GM19238 (cell line): ENCODE measurements at regions not wholly inside any gene's neighbourhood (a gene's known extent, or its start where the extent isn't known, plus 50 kb on each side); places are given as distances from the start of the nearest gene placed in this dataset.
A peak's percentile ranks its signal among the peaks of the same experiment; 100 is the strongest.
"Not testable (repeated sequence)": the region's sequence is repeated elsewhere in the genome, so short reads cannot be mapped to it uniquely, and the experiment has no call there.

Experiments
- DNase-seq: peaks from one replicate; pipeline ENCODE4 v3.0.0; 2011; ENCODE audit warnings: low spot score; ENCODE audit not compliant: insufficient read length

DNA sequence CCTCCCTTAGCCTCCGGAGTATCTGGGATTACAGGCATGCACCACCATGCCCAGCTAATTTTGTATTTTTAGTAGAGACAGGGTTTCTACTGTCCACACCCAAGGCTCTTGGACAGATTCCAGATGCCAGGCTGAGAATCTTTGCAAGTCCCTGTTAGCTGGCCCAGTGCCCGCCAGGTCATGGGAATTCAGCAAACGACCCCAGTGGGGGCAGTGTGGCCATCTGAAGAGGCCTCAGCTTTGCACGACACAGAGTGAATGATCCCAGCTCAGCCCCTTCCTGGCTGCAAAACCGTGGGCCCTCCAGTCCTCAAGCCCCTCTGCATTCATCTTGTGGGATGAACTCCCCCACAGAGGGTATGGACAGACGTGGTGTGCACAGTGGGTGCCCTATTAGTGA is 179.5 kb upstream of the ID2 start:
- DNase-seq, result no peak

DNA sequence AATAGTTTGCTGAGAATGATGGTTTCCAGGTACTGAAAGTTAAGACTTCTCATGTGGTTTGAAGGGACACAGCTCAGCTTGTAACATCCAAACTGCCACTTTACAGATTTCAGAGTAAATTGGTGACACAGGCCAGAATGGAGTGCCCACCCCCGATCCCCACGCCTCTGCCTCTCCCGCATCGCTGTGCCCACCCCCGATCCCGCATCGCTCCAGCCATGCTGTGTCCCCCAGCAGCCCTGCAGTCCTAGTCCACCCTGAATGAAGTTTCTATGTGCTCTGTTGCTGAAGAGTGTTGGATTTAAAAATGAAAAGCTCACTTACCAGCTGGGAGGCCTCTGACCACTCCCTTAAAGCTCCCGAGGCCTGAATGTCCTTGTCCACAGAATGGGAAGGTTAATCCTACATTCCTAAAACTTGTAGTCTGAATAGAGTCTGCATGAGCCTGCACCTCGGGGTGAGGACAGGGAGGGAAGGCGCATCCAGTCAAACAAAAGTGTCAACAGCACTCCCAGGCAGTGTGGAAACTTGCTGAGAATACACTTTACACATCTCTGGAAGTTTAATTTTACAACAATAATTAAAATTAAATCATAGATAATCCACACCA is 176.4 kb upstream of the ID2 start:
- DNase-seq, result no peak

DNA sequence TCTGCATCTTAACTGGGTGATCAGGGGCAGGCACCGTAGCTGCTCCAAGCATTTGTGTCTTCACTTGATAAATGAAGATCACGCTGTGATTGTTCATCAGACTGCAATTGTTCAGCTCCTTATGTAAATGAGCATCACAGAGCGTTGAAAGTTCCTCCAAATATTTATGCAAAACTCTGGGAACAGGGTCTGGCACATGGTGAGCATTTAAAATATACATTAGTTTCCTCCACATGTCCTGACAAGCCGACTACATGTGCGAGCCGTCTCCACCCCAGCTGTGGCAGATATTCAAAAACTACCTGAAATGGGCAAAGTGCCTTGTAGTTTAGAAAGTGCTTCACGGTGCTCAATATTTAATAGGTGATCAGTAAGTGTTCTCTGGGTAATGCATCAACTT is 175.1 kb upstream of the ID2 start:
- no peak for DNase-seq

DNA sequence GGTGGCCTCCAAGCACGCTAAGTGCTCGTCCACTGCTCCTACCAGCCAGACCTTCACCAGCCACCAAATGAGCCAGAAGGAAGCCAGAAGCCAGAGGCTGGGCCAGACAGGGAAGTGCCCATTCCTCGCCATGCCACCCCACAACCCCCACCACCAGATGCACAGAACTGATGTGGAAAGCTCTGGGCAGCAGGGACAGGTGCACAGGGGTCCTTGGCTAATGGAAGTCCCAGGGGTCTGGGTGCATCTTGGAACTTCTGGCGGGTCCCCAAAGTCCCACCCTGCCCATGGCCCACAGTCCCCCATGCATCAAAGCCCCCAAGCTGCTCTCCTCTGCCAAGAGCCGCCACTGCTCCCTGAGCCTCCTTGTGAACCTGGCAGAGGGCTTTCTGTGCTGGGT is 173.1 kb upstream of the ID2 start:
- DNase-seq, result no peak

DNA sequence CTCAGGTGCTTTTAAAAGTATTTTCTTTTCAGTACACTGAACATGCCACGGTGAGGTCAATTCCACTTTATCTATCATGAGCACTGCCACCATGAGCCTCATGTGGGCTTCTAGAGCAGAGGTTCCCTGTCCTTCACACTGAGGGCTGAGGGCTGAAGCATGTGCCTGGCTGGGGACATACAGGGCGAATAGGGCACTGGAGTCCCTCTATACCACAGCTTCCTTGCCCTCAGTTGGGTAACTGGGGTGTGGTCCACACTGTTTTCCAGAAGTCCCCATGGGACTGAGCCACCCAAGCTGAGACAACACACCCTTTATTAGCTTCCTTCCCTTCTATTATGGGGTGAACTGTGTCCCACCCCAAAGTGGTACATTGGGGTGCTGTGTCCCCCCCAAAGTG is 172.2 kb upstream of the ID2 start:
- no peak for DNase-seq

DNA sequence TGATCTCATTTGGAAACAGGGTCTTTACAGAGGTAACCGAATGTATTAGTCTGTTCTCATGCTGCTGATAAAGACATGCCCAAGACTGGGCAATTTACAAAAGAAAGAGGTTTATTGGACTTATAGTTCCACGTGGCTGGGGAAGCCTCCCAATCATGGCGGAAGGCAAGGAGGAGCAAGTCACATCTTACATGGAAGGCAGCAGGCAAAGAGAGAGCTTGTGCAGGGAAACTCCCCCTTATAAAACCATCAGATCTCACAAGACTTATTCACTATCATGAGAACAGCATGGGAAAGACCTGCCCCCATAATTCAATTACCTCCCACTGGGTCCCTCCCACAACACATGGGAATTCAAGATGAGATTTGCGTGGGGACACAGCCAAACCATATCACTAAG is 171.8 kb upstream of the ID2 start:
- DNase-seq, result not testable (repeated sequence)

DNA sequence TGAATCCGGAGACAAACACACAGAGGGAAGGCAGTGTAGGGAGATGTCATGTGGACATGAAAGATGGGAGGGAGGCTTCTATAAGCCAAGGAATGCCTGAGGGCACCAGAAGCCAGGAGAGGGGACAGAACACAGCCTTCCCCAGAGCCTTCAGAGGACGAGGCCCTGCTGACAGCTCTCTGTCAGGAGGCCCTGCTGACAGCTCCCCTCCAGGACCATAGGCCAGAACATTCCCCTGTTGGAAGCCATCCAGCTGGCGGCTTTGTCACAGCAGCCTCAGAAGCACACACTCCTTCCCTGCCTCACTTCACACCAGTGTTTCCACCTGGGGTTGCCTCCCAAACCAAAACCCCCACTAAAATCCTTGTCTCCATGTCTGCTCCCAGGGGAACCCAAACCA is 171.3 kb upstream of the ID2 start:
- no peak for DNase-seq

DNA sequence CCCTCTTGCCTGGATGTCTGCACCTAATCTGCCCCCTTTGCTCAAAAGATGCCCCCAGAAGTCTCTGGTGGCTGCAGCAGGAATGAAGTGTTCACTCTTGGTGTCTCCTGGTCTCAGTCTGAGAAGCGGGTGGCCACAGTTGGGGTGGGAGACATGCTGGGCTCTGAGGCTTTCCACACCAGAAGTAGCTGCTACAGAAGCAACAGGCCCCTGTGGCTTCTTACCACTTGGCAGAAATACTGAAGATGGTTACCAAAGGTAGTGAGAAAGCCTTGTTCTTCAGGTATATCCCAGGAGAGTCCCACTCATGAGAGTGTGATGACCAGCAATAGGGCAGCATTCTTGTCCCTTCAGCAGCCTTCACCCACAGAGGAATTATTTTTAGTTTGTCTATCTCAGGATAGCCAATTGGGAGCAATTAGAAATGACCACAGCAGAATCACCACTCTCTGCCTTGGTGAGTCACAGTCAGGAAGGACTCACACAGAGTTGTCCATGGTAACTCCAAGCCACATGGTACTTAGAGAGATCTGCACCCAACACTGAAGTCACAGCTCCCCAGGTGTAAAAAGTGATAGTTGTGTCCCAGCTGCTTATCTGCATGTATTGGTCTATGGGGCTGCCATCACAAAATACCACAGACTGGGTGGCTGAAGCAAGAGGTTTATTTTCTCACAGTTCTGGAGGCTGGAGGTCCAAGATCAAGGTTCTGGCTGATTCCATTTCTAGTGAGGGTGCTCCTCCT is 169.8 kb upstream of the ID2 start:
- no peak for DNase-seq

DNA sequence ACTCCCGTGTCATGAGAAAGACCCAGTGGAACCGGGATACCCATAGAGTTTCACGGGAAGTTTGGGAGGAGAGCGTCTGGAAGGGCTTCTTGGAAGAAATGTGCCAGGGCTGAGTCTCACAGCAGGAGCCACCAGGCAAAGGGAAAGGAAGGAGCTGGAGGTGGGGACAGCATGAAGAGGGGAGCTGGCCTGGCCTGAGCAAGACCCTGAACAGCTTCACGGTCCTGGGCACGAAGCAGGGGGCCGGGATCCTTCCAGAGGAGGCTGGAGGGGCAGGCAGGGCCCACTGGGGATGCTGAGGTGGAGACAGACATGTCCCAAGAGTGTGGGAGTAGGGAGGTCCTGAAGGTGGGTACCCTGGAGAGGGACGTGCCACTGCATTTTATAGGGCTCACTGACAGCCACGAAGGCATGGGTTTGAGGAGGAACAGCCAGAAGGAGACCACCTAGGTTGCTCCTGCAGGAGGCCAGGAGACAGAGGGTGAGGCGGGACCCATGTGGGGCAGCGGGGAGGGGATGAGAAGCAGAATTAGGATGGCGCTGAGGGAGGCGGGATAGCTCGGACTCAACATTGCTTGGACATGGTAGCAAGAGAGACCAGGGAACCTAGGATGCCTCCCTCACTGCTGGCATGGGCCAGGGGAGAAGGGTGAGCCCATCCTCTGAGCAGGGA is 168.1 kb upstream of the ID2 start:
- DNase-seq, result no peak

DNA sequence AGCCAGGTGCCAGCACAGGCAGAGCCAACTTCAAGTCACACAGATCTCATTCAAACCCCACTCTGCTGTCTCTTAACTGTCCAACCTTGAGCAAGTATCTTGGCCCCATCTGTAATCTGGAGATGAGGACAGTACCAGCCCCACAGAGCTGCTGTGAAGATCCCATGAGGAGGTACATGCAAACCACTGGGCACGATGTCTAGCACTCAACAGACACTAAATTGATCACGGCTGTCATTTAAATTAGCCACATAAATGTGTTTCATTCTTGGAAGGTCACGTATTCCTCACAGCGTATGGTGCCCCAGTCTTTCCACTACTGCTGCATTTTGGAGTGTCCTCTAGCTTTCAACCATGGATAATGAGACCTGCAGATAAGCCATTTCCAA is 167.6 kb upstream of the ID2 start:
- DNase-seq, result no peak

DNA sequence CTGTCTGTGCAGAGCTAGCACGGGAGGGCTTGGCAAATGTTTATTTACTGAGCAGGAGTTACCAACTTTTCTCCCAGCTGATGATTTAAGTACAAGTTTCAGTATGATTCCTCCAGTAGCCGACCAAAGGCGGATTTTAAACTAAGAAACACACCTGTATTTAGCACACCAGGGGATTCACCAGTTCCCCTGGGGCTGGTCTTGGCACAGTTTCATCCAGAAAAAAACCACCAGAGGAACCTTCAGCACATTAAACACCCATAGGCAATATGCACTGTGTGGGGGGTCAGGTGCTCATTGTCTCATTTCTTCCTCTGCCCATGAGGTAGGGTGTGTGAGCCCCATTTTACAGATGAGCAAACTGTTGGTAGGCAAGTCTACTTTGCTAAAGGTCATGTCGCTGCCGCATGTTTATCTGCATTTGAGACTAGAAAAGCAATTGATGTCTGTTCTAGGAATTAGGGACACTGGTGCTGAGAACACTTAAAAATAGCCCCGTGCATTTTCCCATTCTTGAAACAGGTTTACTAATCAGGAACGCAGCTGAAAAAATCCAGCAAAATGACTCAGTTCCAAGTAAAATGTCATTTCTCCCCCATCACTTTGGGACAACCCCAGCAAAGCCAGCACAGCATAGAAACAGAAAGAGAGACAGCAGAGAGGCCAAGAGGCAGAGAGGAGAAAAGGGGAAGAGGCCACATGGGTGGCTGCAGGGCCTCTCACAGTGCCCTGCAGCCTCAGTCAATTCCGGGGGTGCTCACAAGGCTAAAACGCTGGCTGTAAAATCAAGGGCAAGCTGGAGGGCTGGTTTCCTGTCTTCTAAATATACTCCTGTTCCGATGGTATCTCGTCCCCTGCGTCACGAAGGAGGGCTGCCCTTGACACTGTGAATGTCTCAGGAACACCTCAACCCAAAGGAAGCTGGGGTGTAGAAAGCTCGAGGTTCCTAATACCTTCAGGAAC is 166.8 kb upstream of the ID2 start:
- DNase-seq, result peak; percentile 71

DNA sequence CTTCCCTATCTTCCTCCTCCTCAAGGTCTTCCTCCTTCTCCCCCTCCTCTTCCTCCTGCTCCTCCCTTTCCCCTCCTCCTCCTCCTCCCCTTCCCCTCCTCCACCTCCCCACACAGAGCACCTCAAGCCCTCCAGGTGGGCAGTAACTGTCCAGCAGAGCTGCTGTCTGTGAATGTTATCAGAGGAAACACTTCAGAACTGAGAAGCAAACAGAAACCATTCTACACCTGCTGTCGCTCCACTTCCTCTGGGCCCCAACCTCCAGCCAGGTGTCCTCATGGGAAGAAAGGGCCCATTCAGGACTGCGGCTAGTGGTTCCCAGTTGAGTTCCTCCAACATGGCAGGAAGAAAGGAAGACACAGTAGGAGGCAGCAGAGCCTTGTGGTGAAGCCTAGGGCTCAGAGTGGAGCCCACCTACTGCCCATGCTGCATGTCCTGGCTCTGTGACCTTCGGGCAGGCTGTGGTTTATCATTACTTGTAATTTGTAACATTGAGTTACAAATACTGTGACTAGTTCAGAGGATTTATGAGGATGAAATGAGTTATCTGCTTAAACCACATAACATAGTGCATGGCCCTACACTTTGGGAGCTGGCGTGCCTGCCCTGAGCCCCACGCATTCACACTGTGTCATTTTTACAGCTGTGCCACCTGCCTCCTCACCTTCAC is 165.9 kb upstream of the ID2 start:
- DNase-seq, result peak; percentile 45

DNA sequence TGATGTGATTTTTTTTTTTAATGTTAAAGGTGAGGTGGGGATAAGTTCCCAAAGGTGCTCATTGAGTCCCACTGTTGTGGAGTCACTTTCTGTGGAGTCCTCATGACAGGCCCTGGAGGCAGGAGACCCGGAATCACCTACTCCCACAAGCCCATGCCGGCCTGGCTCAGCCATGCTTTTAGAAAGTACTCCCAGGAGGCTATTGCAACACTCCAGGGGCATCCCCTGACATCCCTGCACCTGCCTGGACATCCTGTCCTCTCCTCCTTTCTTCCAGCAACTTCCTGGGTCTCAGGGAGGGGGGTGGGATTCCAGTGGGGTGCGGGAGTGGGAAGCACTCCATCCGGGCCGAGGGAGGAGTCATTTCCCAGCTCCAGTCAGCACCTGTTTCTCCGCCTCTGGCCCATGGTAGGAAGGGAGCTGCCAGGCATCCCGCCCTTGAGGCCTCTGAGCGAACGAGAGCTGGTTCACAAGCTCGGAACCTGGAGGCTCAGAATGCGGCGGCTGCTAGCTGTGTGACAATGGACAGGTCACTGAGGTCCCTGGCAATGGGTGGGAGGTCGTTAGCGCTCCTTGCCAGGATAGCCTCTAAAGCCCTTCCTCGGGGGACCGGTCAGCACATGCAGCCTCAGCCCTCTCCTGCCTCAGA is 163.9 kb upstream of the ID2 start:
- DNase-seq, result no peak

DNA sequence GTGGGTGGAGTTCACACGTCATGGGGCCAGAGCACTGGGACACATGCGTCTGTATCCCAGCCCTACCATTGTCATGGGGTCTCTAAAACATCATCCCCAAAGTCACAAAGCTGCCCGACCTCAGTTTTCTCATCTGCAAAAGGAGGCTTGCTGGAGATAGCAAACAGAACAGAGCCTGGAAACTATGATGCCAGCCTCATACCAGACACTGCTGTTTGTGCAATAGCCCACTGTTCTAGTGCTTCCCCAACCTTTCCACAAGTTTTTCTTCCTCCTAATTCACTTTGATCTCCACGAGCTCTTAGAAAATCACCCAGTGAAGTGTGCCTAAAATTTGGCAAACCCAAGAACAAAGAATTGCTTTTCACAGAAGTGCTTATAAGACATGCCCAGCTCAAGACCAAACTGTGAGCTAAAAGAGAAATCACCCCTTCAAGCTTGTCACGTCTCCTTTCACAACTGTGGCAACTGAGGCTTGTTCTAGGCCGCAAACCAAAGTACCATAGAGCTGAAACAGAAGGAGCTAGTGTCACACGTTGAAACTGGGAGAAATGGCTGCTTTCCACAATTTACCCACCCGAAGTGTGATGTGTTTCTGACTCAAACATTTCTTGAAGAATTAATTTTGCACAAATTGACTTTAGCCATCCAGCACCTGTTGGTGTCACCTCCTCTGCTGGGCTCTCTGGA is 162.7 kb upstream of the ID2 start:
- no peak for DNase-seq

DNA sequence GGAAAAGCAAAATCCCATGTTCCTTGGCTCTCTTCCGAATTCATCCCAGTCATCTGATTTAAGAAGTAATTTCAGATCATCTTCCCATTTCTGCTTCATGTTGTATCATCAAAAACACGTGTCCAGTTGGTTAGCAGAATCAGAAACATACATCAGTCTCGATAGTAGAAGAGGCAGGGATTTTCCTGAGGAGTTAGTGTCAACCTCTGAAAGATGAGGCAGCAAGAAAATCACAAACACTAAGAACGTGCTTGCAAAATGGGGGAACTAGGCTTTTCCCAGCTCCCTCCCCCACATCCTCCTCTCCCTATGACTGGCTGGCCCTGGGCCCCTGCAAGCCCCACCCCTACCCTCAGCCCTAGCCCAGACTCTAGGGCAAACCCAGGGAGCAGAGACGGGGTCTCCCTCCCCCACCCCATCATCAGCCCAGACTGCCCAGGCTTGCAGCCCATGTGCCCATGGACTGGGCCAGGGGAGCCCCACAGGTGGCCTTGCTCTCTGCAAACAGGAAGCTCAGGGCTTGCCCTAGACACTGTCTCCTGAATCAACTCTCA is 161.0 kb upstream of the ID2 start:
- no peak for DNase-seq

DNA sequence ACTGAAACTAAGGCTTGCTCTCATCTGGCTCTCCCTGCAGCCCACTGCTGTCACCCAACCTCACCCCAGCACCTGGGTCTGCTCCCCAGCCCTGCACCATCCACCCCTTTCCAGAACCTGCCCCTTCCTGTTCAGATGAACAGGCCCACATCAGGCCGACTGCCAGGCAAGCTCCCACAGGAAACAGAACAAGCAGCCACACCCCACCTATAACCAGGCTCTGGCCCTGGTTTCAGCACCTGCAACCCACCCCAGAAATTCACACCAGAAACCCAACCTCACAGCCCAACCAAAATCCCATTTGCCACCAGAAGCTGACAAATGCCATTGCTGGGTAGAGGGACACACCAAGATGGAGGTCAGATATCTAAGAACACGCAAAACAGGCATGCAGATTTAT is 159.2 kb upstream of the ID2 start:
- DNase-seq, result no peak

DNA sequence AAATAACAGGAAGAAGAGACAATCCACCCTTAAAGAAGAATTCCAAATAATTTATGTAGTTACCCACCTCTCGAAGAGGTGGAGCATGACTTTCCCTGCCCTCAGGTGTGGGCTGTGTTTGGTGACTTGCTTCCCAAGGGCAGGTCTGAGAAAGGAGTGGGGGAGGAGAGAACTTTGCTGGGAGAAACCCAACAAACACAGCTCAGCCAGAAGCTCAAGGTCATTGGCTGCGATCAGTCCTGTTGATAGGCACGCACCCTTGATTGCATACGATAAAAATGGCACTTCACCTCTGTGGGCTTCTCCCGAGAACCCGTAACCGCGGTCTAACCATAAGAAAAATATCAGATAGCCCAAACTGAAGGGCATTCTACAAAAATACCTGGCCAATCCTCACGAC is 157.5 kb upstream of the ID2 start:
- no peak for DNase-seq

DNA sequence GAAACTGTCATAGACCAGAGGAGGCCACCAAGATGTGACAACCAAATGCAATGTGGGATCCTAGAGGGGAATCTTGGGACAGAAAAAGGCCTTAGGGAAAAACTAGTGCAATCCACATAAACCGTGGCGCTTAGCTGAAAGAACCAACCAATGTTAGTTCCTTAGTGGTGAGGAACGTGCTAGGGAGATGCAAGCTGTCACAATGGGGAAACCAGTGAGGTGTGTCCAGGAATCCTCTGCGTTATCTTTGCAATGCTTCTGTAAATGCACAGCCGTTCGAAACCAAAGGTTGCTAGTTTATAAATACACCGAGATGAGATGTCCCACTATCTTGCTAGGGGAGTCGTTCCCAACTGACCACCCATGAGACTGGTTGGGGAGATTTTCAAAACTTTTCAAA is 157.0 kb upstream of the ID2 start:
- DNase-seq, result no peak

DNA sequence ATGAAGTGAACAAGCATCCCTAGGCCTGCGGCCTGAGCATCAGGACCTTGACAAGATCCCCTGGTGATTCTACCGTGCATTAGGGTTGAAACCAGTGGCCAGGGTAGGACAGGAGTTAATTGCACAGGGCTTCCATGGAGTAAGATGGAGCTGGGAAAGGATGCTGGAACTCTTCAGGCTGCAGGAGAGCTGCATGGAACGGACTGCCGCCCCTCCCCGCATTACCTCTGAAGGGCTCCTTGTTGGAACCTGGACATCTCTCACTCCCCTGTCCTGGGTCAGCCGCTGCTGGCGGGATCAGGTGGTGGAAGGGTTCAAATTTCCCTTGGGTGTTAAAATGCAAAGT is 156.6 kb upstream of the ID2 start:
- no peak for DNase-seq
